BJ (cell line): ENCODE measurements at regions not wholly inside any gene's neighbourhood (a gene's known extent, or its start where the extent isn't known, plus 50 kb on each side); places are given as distances from the start of the nearest gene placed in this dataset.

ENCODE experiments used
- CTCF ChIA-PET: fragments of 350-600 bp; formaldehyde crosslinking; extraction: SDS; loops from one replicate; lab custom pipeline; 2021; ENCODE audit warnings: antibody characterized with exemption, inconsistent platforms; lab: Yijun Ruan, JAX
- POLR2A ChIA-PET: fragments of 300-600 bp; sonication (Branson Sonifier 250); formaldehyde crosslinking; extraction: SDS; loops from one replicate; lab custom pipeline; 2021; ENCODE audit warnings: antibody characterized with exemption; lab: Charles Lee
- DNase-seq: peaks from one replicate; pipeline ENCODE4 v3.0.0-alpha.2; 2011; ENCODE audit warnings: low read depth
- H3K27me3 ChIP-seq: 2 replicates; pipeline ENCODE4 v1.6.0; 2011; ENCODE audit warnings: low read length; ENCODE audit not compliant: control insufficient read depth, insufficient read depth
- H3K36me3 ChIP-seq: 2 replicates; pipeline ENCODE4 v1.5.1; 2011; ENCODE audit warnings: low read length; ENCODE audit not compliant: control insufficient read depth, insufficient read depth
- H3K4me3 ChIP-seq: 2 replicates; pipeline ENCODE4 v1.5.1; 2011; ENCODE audit warnings: low read depth, mild to moderate bottlenecking, control low read depth, low read length
- CTCF ChIP-seq: IDR thresholded peaks from 2 replicates; pipeline ENCODE4 v1.5.1; 2011; ENCODE audit warnings: low read depth, mild to moderate bottlenecking, control low read depth, inconsistent platforms, low read length, moderate library complexity; ENCODE audit not compliant: insufficient read depth

GRCh38 chr5:126044111-126044668 lies 379.0 kb upstream of the GRAMD2B start:
- no peak for TF ChIP-seq CTCF
- ChIA-PET CTCF (no interaction called here), POLR2A (no interaction called here)
- Histone ChIP-seq H3K27me3 (no peaks in the 10 kb centered on the region), H3K4me3 (no peak overlapping the region), H3K36me3 (no peaks in the 10 kb centered on the region)
- DNase-seq = peak; percentile 1

- H3K4me3 ChIP-seq = no peak overlapping the region
- CTCF ChIA-PET = no interaction called here
- H3K27me3 ChIP-seq = no peaks in the 10 kb centered on the region
- POLR2A ChIA-PET = no interaction called here
- TF ChIP-seq CTCF = no peak
- H3K36me3 ChIP-seq = no peaks in the 10 kb centered on the region
- no peak for DNase-seq
Observed at GRCh38 chr5:126044931-126045565, 378.2 kb upstream of the GRAMD2B start.

GRCh38 chr5:126046318-126046717 lies 376.9 kb upstream of the GRAMD2B start:
- ChIA-PET POLR2A (no interaction called here), CTCF (no interaction called here)

GRCh38 chr5:126046846-126047571 lies 376.2 kb upstream of the GRAMD2B start:
- ChIA-PET POLR2A (no interaction called here), CTCF (no interaction called here)
- H3K36me3 ChIP-seq = no peaks in the 10 kb centered on the region
- no peak for TF ChIP-seq CTCF
- no peaks in the 10 kb centered on the region for H3K27me3 ChIP-seq
- no peak for DNase-seq
- H3K4me3 ChIP-seq = no peak overlapping the region

More at GRCh38 chr5:126046318-126046717, 376.9 kb upstream of the GRAMD2B start:
- no peak for TF ChIP-seq CTCF
- no peak overlapping the region for H3K4me3 ChIP-seq
- DNase-seq = no peak
- no peaks in the 10 kb centered on the region for H3K27me3 ChIP-seq
- no peaks in the 10 kb centered on the region for H3K36me3 ChIP-seq

- Histone ChIP-seq H3K4me3 (no peak overlapping the region), H3K36me3 (no peaks in the 10 kb centered on the region), H3K27me3 (no peaks in the 10 kb centered on the region)
- CTCF ChIA-PET = no interaction called here
- POLR2A ChIA-PET = interaction anchor here (0.6 kb wide), 1 partner anchor 29 kb away, joined by 4 read pairs; no protein-coding TSS in a partner anchor
- no peak for DNase-seq
- TF ChIP-seq CTCF = no peak
Observed at GRCh38 chr5:126052120-126052519, 371.1 kb upstream of the GRAMD2B start.
